Middle frontal gyrus (tissue), 1 donor: ENCODE measurements at regions not wholly inside any gene's neighbourhood (a gene's known extent, or its start where the extent isn't known, plus 50 kb on each side); places are given as distances from the start of the nearest gene placed in this dataset.
"Not testable (repeated sequence)": the region's sequence is repeated elsewhere in the genome, so short reads cannot be mapped to it uniquely, and the experiment has no call there.

ENCODE experiments used
- DNase-seq: peaks from one replicate; pipeline ENCODE4 v3.0.0-alpha.2; 2015; ENCODE audit warnings: low spot score; ENCODE audit errors: extremely low spot score

DNA sequence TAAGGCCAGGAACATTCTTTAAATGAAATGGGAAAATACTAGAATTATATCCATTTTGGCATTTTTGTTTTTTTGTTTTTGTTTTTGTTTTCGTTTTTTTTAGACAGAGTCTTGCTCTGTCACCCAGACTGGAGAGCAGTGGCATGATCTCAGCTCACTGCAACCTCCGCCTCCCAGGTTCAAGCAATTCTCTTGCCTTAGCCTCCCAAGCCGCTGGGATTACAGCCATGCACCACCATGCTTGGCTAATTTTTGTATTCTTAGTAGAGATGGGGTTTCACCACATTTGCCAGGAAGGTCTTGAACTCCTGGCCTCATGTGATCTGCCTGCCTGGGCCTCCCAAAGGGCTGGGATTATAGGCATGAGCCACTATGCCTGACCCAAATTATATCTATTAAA is 520.7 kb upstream of the RORB start:
- not testable (repeated sequence) for DNase-seq

DNA sequence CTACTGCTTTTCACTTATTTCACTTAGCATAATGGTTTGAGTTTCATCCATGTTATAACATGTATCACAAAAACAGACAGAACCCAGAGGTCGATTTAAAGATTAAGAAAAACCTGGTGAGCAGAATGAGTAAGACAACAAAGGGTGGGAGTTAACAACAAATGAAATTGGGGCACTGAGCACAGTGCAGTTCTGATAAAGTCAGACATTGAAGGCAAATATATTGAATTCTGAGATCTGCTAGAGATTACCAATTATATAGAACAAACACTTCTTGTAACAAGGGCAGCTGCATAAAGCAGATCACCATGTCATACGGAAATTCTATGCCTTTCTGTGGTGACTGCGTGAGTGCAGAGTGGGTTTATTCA is 517.3 kb upstream of the RORB start:
- no peak for DNase-seq

DNA sequence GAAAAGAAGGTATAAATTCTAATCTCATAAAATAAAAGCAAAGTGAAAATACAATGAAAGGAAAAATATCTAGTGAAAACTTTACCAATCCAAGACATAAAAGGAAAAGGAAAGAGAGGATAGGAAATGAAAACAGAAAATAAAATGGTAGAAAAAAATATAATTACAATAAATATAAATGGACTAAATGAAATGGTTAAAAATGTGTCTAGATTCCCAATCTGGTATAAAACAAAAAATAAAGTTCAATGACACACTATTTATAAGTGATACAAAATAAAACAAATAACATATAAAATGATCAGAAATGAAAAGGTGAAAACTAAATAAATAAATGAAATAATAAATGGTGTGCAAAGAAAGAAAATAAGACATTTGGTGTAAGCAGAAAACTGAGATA is 516.4 kb upstream of the RORB start:
- DNase-seq: no peak

DNA sequence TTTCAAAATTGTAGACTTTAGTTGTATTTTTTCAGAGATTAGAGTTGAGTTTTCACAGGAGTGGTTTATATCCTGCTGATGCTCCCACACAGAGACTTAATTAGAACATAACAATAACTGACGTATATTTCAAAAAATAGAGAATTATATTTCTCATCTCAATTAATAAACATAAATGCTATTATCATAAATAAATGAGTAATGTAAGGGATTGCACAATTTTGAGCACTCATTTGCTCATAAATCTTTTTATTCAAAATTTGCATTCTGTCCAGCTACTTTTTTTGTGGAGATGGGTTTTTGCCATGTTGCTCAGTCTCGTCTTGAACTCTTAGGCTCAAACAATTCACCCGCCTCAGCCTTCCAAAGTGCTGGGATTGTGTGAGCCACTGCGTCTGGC is 515.7 kb upstream of the RORB start:
- DNase-seq: no peak

DNA sequence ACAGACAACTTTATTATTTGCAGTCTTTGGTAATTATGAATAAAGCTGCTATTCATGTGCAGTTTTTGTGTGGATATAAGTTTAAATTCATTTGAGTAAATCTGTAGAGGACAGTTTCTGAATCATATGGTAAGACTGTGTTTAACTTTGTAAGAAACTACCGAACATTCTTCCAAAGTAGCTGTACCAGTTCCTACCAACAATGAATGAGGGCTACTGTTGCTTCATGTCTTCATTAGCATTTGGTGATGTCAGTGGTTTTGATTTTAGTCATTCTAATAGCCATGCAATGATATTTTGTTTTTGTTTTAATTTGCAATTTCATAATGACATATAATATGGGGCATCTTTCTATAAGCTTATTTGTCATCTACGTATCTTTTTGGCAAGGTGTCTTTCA is 501.3 kb upstream of the RORB start:
- DNase-seq: no peak

DNA sequence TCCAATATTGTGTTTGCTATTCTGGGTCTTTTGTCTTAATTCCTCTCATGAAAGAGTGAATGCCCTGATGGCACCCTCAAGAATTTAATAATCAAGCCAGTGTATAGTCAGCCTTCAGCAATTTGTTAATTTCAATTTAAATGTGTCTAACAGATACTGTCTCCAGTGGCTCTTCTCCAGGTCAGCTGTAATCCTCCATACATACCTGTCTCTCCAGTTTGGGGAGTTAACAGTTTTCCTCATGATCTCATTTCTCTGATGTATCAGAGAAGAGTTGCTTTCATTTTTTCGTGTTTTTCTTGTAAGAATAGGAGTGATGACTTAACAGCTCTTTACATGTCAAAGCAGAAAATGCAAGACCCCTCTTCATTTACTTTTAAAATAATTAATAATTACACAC is 500.3 kb upstream of the RORB start:
- no peak for DNase-seq

DNA sequence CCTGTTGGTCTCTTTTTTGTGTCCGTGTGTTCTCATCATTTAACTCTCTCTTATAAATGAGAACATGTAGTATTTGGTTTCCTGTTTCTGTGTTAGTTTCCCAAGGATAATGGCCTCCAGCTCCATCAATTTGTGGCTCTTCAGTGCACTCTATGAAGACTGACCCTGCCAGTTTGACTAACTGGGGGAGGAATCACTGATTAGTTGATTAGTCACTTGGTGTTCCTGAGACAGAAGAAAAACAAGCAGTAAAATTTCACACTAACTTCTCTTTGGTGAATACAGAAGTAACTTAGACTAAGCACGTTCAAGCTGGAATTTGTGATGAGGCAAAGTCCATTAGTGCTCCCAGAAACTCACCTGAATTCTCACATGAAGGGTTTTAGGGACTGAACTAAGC is 495.8 kb upstream of the RORB start:
- DNase-seq: no peak

DNA sequence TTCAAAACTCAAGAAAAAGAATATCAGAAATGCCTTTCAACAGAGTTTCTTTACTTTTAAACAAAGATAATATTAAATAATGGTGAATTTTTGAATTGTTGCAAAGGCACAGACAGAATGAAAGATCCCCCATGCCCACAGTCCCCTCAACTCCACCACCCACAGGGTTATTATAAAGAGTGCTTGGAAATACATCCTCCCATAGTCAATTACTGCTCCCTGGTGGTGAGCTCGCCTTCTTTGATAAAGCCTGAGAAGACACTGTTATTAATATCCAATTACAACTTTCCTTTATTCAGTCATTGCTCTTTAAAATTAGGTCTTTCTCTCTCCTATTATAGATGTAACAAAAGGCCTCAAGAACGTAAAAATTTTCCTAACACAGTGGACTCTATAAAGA is 490.2 kb upstream of the RORB start:
- no peak for DNase-seq

DNA sequence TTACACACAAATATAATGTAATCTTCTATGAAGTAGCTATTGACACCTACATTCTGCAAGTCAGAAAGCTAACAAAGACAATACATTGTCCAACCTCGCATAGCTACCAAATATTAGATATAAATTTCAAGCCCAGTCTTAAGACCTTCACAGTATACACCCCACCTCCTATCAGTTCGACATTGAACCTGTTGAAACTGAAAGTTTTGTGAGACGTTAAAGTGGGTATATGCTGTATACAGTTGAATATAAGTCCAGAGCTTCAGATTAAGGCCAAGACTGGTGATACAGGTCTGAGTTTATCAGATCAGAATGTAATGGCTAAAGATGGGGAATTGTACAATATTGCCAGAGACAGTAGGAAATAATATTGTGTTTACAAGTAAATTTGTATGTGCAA is 489.3 kb upstream of the RORB start:
- no peak for DNase-seq

DNA sequence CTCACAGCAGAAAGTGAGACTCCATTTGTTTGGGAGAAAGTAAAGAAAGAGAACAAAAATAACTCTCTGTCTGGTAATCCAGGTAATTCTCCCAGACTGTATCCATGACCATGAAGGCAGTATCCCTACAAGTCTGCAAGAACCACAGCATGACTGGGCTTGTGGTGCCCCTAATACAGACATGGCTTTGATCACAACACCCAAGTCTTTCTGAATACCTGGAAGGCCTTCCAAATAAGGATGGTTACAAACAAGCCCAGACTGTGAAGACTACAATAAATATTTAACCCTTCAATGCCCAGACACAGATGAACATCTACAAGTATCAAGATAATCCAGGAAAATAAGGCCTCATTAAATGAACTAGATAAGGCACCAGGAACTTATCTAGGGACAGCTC is 481.1 kb upstream of the RORB start:
- DNase-seq: no peak

DNA sequence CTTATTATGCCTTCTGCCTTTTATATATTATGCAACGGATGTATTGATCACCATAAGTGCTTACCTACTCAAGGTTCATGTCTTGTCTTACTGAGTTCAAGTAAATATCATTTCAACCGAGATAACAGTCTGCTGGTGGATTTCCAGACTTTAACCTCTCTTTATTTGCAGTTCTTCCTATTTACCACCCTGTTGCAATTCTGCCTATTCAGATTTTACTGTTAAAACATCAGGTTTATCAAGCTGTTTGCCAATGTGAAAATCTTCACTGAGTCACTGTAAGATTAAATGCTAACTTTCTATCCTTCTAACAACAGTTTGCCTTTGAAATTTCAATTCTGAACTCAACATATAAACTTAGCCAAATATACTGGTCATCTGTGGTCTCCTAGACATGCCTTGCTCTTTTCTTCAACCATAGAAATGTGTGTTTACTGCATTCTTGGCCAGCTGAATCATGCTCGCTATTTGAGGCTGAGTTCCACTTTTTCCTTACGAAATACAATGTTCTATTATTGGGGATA is 471.7 kb upstream of the RORB start:
- no peak for DNase-seq

DNA sequence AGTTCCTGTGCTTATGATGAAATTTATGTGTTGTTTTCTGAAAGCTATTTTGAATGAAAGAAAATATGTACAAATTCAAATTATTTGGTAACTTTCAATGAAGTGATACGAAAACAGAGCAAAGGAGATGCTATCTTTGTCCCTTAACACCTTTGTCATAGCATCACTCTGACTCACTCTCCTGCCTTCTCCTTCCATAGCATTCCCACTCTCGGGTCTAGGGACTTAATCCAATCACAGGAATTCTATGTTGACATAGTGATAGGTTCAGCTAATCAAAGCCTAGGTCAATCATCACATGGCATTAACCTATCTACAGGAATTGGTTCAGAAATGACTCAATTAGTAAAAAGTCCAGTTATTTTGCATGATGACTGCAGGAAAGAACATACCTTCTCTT is 464.7 kb upstream of the RORB start:
- DNase-seq: no peak

DNA sequence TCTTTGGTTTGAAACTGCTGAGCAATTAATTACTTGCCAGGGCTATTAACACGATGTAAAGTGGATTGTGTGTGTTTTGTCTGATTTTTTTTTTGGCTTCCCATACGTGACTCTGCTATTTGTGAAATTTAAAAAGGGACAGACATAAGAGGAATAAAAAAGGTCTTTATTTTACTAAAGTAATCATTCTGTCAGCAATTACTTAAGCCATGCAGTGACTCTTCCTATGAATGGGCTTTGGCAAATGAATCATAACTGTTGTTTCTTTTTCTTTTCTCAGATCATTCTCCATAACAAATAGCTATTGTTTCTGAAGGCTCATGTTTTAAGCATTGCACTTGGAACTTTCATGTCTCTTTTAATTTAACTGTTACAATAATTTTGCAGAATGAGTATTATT is 461.3 kb upstream of the RORB start:
- no peak for DNase-seq

DNA sequence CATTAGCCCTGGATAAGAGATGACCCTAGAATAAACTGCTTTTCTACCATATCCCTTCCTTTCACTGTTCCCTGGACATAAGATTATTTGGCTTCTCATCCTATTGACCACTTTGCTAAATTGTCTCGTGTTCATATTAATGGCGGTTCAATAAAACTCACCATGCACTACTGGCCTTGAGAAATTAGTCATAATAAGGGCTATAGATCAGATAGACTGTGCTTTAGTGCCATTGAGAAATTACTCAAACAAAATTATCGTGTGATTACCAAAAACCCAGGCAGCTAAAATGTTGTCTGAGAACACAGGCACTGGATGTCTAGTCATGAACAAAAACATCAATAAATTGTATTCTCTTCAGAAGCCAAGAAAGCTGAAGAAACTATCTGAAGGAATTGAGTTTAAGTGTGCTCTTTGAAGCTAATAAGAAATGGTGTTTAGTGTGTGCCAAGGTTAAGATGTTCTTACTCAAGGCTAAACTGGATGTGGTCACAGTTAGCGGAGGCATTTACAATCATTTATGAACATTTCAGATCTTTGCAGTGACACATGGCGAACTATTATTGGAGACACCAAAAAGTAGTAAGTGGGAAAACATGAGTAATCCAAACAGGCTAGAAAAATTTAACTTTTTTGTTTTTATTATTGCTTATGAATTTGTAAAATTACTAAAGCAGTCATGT is 460.4 kb upstream of the RORB start:
- DNase-seq: no peak

DNA sequence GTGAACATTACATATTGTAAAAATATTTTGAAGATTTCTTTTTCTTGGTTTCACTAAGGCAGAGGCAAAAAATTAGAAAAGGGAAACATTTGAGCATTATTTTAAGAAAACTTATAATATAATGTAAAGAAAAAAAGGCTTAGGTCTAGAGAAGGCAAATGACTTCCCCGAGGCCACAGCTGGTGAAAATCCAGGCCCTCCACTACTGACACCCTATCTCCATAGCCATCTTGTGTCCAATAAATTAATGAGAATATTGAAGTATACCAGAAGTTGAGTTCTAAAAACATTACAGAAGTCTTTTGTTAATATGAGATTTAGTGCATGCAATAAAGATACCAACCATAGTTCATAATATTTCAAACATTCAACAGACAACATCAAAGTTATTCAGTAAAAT is 459.9 kb upstream of the RORB start:
- DNase-seq: no peak

DNA sequence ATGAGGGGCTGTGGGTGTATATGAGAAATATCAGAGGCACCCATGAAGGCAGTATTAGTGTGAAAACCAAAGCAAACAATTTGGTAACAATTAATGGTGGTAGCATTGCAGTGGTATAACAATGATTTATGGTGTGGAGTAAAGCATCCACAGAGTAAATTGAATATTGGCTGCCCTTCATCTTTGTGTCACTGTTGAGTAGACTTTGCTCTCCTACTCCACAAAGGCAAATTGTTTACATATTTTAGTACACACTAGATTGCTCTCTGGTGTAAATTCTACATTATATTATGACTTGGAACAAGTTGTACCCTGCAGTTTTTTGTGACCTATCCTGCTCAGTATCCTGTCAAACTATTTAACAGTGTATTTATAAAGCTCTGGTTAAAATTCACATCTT is 455.5 kb upstream of the RORB start:
- no peak for DNase-seq

DNA sequence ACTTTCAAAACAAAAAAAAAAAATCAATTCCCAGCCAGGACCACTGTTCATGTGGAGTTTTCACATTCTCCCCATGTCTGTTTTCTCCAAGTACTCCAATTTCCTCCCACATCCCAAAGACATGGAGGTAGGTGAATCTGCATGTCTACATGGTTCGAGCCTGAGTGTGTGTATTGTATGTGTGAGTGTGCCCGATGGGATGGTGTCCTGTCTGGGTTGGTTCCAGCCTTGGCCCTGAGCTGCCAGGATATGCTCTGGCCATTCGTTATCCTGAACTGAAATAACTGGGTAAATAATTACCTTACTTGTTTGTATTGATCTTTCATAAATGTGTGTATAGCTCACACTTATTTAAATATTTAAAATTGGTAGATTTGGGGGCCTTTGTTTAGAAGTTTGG is 452.3 kb upstream of the RORB start:
- DNase-seq: no peak

DNA sequence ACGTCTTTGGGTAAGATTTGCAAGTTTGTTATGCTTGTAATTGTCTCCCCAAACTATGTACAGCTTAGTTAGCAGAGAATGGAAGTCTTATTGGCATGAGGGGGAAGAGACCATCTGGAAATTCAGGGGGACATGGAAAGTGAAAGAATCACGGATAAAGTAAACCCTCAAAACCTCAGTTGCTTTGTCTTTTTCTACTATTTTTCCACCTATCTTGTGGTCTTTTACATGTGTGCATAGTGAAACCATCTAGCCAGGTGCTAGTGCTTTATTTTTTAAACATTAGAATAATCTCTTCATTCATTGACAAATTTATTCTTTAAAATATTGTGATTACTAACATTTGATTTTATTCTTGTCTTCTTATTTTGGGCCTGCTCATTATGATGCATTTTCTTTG is 441.1 kb upstream of the RORB start:
- no peak for DNase-seq

DNA sequence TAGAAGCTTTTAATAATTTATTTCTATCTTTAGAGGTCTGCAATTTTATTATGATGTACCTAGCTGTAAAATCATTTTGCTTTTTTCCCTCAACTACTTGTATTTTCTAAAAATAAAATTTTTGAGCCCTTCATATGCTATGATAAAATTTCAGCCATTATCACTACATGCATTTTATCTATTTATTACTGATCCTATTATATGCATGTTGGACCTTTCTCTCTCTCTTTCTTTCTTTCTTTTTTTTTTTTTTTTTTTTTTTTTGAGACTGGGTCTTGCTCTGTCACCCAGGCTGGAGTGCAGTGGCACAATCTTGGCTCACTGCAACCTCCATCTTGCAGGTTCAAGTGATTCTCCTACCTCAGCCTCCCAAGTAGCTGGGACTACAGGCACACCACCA is 440.1 kb upstream of the RORB start:
- DNase-seq: not testable (repeated sequence)

DNA sequence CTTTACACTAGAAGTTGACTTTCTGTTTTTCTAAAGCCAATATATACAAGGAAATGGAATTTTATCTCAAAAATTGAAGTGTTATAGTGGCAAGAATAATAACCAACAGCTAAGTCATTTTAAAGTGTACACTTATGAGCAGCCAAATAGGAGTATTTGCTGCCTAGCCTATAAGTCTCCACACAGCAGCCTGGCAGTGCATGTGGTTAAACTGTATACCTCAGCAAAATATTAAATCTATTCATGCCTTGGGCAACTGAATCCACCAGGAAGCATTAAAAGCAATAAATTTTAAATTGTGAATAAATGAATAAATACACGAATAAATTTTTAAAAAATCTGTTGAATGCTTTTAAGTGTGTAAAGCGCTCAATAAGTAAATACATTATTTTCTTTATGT is 432.4 kb upstream of the RORB start:
- DNase-seq: no peak

DNA sequence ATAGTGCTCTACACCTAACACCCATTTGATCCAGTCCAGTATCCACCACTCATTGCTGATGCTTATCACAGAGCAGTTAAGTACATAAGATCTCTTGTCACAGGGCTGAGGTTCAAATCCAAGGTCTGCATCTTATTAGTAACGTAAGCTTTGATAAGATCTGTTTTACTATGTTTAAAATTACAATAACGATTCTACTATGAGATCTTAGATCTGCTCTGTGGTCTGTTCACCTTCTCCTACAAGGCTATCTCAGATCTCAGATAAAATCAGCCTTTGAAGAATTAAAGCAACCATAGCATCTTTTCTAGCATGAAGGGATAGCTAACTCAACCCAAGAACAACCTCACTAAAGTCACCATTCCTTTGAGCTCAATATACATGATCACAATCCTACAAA is 431.0 kb upstream of the RORB start:
- DNase-seq: no peak

DNA sequence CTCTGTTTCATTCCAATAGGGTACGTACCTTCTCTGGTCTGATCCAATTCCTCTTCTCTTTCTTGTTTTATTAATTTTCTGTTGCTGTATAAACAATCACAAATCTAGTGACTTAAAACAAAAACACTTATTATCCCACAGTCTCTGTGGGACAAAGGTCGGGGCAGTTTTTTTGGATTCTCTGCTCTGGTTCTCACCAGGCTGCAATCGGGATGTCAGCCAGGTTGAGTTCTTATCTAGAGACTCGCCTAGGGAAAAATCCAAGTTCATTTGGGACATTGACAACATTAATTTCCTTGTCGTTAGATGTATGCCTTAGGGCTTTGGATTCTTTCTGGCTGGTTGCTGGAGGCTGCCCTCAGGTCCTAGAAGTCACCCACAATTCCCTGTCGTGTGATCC is 430.5 kb upstream of the RORB start:
- DNase-seq: no peak

DNA sequence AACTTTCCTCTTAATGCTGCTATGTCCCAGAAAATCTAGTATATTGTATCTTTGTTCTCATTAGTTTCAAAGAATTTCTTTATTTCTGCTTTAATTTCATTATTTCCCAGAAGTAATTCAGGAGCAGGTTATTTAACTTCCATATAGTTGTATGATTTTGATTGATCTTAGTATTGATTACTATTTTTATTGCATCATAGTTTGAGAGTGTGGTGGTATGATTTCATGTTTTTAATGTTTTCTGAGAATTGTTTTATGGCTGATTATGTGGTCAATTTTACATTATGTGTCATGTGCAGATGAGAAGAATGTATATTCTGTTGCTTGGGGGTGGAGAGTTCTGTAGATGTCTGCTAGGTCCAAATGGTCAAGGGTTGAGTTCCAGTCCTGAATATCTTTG is 425.6 kb upstream of the RORB start:
- DNase-seq: no peak

DNA sequence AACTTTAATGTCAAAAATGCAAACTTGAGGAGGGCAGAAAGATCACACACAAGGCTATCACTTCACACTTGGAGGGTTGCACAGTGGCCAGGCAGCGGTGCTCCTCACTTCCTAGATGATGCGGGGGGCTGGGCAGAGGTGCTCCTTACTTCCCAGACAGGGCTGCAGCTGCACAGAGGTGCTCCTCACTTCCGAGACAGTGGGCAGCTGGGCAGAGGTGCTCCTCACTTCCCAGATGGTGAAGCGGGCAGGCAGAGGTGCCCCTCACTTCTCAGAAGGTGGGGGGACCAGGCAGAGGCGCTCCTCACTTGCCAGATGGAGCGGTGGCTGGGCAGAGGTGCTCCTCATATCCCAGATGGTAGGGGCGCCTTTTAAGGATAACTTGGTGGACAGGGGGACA is 423.2 kb upstream of the RORB start:
- no peak for DNase-seq
